Astrocyte (in vitro differentiated cells and primary cell): ENCODE measurements at regions not wholly inside any gene's neighbourhood (a gene's known extent, or its start where the extent isn't known, plus 50 kb on each side); places are given as distances from the start of the nearest gene placed in this dataset.

Experiments
- DNase-seq: peaks from one replicate; pipeline ENCODE4 v3.0.0-alpha.2; 2010; ENCODE audit warnings: low read depth
- FAIRE-seq: peaks from 2 replicates; lab custom pipeline; 2011; peaks lifted over from hg19 to GRCh38; lab: Jason Lieb, UNC
- H2AFZ ChIP-seq: 2 replicates; pipeline ENCODE4 v1.6.0; 2012; ENCODE audit warnings: low read depth, low read length, inconsistent platforms
- H3K27ac ChIP-seq: 2 replicates; pipeline ENCODE4 v1.5.1; 2011; ENCODE audit warnings: low read depth, low read length, inconsistent platforms
- H3K27me3 ChIP-seq: 2 replicates; pipeline ENCODE4 v1.6.0; 2011; ENCODE audit warnings: low read length, inconsistent platforms; ENCODE audit not compliant: insufficient read depth
- H3K36me3 ChIP-seq: 2 replicates; pipeline ENCODE4 v1.5.1; 2011; ENCODE audit warnings: low read length, inconsistent platforms; ENCODE audit not compliant: insufficient read depth
- H3K4me1 ChIP-seq: 2 replicates; pipeline ENCODE4 v1.5.1; 2011; ENCODE audit warnings: low read length, inconsistent platforms; ENCODE audit not compliant: insufficient read depth
- H3K4me2 ChIP-seq: 2 replicates; pipeline ENCODE4 v1.6.0; 2012; ENCODE audit warnings: low read length, inconsistent platforms
- H3K4me3 ChIP-seq: 2 replicates; pipeline ENCODE4 v1.5.1; 2011; ENCODE audit warnings: low read depth, mild to moderate bottlenecking, low read length, inconsistent platforms; ENCODE audit not compliant: insufficient read depth
- H3K79me2 ChIP-seq: 2 replicates; pipeline ENCODE4 v1.6.0; 2012; ENCODE audit warnings: mild to moderate bottlenecking, low read length, inconsistent platforms; ENCODE audit not compliant: insufficient read depth
- H3K9ac ChIP-seq: 2 replicates; pipeline ENCODE4 v1.6.0; 2012; ENCODE audit warnings: mild to moderate bottlenecking, low read length, inconsistent platforms
- H3K9me3 ChIP-seq: 2 replicates; pipeline ENCODE4 v1.5.1; 2012; ENCODE audit warnings: low read depth, mild to moderate bottlenecking, low read length, inconsistent platforms; ENCODE audit not compliant: insufficient read depth
- H4K20me1 ChIP-seq: 2 replicates; pipeline ENCODE4 v1.6.0; 2012; ENCODE audit warnings: low read length, inconsistent platforms; ENCODE audit not compliant: insufficient read depth
- H3K27ac Mint-ChIP-seq: one replicate; pipeline ENCODE4 v1.8.0; 2021; ENCODE audit warnings: mild to moderate bottlenecking, mixed read lengths; ENCODE audit not compliant: unreplicated experiment
- H3K27me3 Mint-ChIP-seq: one replicate; pipeline ENCODE4 v1.8.0; 2021; ENCODE audit warnings: low read depth, mixed read lengths; ENCODE audit not compliant: unreplicated experiment
- H3K36me3 Mint-ChIP-seq: one replicate; pipeline ENCODE4 v1.8.0; 2021; ENCODE audit warnings: low read depth, mixed read lengths; ENCODE audit not compliant: unreplicated experiment
- H3K4me1 Mint-ChIP-seq: one replicate; pipeline ENCODE4 v1.8.0; 2021; ENCODE audit warnings: low read depth, mixed read lengths; ENCODE audit not compliant: unreplicated experiment
- H3K4me3 Mint-ChIP-seq: one replicate; pipeline ENCODE4 v1.8.0; 2021; ENCODE audit warnings: mild to moderate bottlenecking, moderate library complexity, mixed read lengths; ENCODE audit not compliant: unreplicated experiment
- H3K9me3 Mint-ChIP-seq: one replicate; pipeline ENCODE4 v1.8.0; 2021; ENCODE audit warnings: mild to moderate bottlenecking, mixed read lengths; ENCODE audit not compliant: unreplicated experiment
- EZH2 ChIP-seq: IDR thresholded peaks from 2 replicates; pipeline ENCODE4 v1.6.1; 2012; ENCODE audit warnings: mild to moderate bottlenecking, low read length, inconsistent platforms; ENCODE audit not compliant: insufficient read depth
- TF ChIP-seq, protein P1 (sequence below): IDR thresholded peaks from 2 replicates; pipeline ENCODE4 v1.5.1; 2011; ENCODE audit warnings: low read depth, mild to moderate bottlenecking, inconsistent platforms, low read length, moderate library complexity; ENCODE audit not compliant: insufficient read depth

DNA sequence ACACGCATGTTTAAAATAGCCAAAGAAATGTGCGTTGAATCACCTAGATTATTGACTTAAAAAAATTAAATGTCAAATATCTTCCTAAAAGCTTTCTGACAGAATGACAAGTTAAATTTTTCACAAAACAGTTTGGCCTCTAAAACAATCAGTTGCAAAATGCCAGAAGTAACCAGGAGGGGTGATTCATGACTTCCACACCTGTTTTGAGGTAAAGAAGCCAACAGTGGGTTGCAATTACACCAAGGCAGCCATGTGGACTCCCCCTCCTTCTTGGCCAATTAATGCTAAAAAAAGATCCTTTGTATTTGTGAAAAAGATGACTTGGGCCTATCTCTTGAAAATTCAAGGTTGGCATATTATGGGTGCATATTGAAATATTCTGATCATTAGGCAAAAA, 424.8 kb downstream of the CBLN4 start:
- FAIRE-seq = no peak
- Histone ChIP-seq H3K9me3 (no peaks in the 10 kb centered on the region), H3K79me2 (no peaks in the 10 kb centered on the region), H3K36me3 (no peaks in the 10 kb centered on the region), H3K4me1 (no peaks in the 10 kb centered on the region), H3K27me3 (no peaks in the 10 kb centered on the region), H3K27ac (no peak overlapping the region), H3K9ac (no peak overlapping the region), H4K20me1 (no peaks in the 10 kb centered on the region), H3K4me2 (no peak overlapping the region), H3K4me3 (no peak overlapping the region), H2AFZ (no peak overlapping the region)
- Mint-ChIP-seq H3K27me3 (no peaks in the 10 kb centered on the region), H3K9me3 (peaks cover 3% of the 10 kb centered on the region), H3K4me1 (no peaks in the 10 kb centered on the region), H3K36me3 (no peaks in the 10 kb centered on the region), H3K27ac (no peak overlapping the region), H3K4me3 (no peak overlapping the region)
- DNase-seq = no peak
- no peak for TF ChIP-seq EZH2
- TF ChIP-seq, protein P1, sequence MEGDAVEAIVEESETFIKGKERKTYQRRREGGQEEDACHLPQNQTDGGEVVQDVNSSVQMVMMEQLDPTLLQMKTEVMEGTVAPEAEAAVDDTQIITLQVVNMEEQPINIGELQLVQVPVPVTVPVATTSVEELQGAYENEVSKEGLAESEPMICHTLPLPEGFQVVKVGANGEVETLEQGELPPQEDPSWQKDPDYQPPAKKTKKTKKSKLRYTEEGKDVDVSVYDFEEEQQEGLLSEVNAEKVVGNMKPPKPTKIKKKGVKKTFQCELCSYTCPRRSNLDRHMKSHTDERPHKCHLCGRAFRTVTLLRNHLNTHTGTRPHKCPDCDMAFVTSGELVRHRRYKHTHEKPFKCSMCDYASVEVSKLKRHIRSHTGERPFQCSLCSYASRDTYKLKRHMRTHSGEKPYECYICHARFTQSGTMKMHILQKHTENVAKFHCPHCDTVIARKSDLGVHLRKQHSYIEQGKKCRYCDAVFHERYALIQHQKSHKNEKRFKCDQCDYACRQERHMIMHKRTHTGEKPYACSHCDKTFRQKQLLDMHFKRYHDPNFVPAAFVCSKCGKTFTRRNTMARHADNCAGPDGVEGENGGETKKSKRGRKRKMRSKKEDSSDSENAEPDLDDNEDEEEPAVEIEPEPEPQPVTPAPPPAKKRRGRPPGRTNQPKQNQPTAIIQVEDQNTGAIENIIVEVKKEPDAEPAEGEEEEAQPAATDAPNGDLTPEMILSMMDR = no peak

DNA sequence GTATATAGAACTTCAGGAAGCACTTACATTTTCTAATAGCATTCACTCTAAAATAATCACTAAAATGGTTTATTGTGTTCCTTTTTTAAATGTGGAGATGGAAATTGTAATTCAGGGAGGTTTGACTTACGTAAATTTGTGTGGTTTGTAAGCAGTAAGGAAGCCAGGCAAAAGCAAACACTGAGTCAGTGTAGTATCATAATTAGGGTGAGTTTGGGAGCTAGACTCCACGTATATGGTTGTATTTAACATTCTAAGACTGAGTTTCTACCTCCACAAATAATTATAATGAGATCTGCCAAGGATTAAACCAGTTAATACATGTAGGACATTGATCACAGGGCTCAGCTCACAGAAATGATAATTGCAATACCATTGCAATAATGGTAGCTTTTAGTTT, 425.5 kb downstream of the CBLN4 start:
- no peaks in the 10 kb centered on the region for H3K27me3 ChIP-seq
- H3K4me2 ChIP-seq = no peak overlapping the region
- H3K4me3 Mint-ChIP-seq = no peak overlapping the region
- H3K9me3 ChIP-seq = no peaks in the 10 kb centered on the region
- peaks cover 1% of the 10 kb centered on the region for H3K9me3 Mint-ChIP-seq
- TF ChIP-seq, protein P1 = no peak
- no peak for TF ChIP-seq EZH2
- H3K36me3 ChIP-seq = no peaks in the 10 kb centered on the region
- no peak overlapping the region for H3K27ac ChIP-seq
- no peak overlapping the region for H2AFZ ChIP-seq
- no peaks in the 10 kb centered on the region for H3K4me1 ChIP-seq
- H3K4me1 Mint-ChIP-seq = no peaks in the 10 kb centered on the region
- no peaks in the 10 kb centered on the region for H4K20me1 ChIP-seq
- no peak overlapping the region for H3K4me3 ChIP-seq
- FAIRE-seq (no peak), DNase-seq (no peak)
- H3K36me3 Mint-ChIP-seq = no peaks in the 10 kb centered on the region
- H3K27ac Mint-ChIP-seq = no peak overlapping the region
- no peaks in the 10 kb centered on the region for H3K27me3 Mint-ChIP-seq
- no peak overlapping the region for H3K9ac ChIP-seq
- no peaks in the 10 kb centered on the region for H3K79me2 ChIP-seq

DNA sequence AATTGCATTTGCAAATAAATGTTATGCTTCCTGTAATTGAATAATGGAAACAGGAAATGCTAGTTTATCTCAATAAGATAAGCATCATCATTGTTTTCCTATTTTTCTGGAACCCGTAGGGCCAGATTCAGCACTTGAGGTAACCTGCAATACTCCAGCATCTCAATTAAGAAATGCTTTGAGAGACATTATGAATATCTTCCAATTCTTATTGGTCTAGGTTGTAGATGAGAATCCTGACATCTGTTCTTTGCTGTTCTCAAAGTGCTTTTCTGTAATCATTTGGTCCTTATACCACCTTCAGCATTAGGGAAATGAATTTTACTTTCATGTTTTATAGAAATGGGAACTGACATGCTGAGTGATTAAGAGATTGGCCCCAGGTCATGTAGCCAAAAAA, 428.3 kb downstream of the CBLN4 start:
- Histone ChIP-seq H3K27ac (no peak overlapping the region), H3K36me3 (no peaks in the 10 kb centered on the region), H3K4me2 (no peak overlapping the region), H3K79me2 (no peaks in the 10 kb centered on the region), H3K9ac (no peak overlapping the region), H3K9me3 (no peaks in the 10 kb centered on the region), H4K20me1 (no peaks in the 10 kb centered on the region), H3K27me3 (no peaks in the 10 kb centered on the region), H3K4me1 (no peaks in the 10 kb centered on the region), H3K4me3 (no peak overlapping the region), H2AFZ (no peak overlapping the region)
- DNase-seq = no peak
- Mint-ChIP-seq H3K4me1 (no peaks in the 10 kb centered on the region), H3K27me3 (no peaks in the 10 kb centered on the region), H3K4me3 (no peak overlapping the region), H3K9me3 (peaks cover 1% of the 10 kb centered on the region), H3K36me3 (no peaks in the 10 kb centered on the region), H3K27ac (no peak overlapping the region)
- FAIRE-seq = no peak
- no peak for TF ChIP-seq EZH2
- TF ChIP-seq, protein P1 = no peak
